DMS53 treated with DMSO at 0.1 percent for 48 hours (cell line): ENCODE measurements at regions not wholly inside any gene's neighbourhood (a gene's known extent, or its start where the extent isn't known, plus 50 kb on each side); places are given as distances from the start of the nearest gene placed in this dataset.
"Not testable (repeated sequence)": the region's sequence is repeated elsewhere in the genome, so short reads cannot be mapped to it uniquely, and the experiment has no call there.

Experiments used
- DNase-seq: peaks from one replicate; lab custom pipeline; 2025; ENCODE audit not compliant: unreplicated experiment; lab: John Stamatoyannopoulos, UW

- DNase-seq, result not testable (repeated sequence)
Measured at GRCh38 chr2:94576486-94576885, 294.7 kb upstream of the TEKT4 start.

DNA sequence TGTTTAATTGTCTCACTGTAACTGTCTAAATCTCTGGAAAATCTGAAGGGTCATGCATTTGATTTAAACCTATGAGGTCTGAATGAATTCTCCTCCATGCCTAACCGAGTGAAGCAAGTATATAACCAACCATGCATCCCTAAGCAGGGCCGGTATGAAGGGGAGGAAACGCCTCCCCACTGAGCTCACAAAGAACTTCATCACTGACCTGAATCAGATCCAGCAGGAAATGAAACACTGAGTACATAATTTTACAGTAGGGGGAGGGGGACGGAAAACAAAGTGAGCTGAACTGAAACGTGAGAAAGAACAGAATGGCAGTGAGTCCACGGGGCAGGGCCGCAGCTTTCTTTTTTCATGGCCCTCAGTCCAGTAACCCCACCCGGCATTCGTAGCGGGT lies 294.1 kb upstream of the TEKT4 start:
- DNase-seq, result peak; percentile 20

- DNase-seq, result not testable (repeated sequence)
Measured at GRCh38 chr2:94579221-94579620, 292.0 kb upstream of the TEKT4 start.

DNA sequence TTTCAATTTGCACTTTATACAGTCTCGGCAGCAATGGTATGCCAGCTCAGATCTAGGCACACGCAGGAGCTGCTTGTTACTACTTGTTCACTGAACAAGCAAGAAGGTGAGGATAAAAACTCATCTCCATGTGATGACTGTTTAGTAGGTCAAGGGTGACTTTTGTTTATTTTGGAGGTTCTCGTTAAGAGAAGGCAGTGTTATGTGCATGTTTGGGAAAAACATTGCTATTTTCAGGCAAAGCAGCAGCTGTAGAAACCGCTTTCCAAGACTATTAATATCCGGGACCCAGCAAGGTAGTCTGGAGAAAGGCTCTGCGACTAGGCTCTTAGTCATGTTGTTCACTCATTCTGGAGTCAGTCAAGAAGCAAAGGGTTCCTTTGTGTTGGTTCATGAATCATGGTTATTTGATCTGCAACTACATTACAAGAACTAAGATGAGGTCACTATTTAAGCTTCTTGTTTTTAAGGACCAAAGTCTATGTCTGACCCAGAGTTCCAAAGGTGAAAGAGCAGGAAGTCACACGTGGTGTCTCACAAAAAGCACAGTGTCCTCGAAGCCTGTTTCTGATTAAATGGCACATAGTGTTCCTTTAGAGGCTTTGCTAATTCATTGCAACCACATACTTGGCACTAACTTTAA lies 288.0 kb upstream of the TEKT4 start:
- not testable (repeated sequence) for DNase-seq

- DNase-seq, result not testable (repeated sequence)
Measured at GRCh38 chr2:94584569-94584968, 286.7 kb upstream of the TEKT4 start.

DNA sequence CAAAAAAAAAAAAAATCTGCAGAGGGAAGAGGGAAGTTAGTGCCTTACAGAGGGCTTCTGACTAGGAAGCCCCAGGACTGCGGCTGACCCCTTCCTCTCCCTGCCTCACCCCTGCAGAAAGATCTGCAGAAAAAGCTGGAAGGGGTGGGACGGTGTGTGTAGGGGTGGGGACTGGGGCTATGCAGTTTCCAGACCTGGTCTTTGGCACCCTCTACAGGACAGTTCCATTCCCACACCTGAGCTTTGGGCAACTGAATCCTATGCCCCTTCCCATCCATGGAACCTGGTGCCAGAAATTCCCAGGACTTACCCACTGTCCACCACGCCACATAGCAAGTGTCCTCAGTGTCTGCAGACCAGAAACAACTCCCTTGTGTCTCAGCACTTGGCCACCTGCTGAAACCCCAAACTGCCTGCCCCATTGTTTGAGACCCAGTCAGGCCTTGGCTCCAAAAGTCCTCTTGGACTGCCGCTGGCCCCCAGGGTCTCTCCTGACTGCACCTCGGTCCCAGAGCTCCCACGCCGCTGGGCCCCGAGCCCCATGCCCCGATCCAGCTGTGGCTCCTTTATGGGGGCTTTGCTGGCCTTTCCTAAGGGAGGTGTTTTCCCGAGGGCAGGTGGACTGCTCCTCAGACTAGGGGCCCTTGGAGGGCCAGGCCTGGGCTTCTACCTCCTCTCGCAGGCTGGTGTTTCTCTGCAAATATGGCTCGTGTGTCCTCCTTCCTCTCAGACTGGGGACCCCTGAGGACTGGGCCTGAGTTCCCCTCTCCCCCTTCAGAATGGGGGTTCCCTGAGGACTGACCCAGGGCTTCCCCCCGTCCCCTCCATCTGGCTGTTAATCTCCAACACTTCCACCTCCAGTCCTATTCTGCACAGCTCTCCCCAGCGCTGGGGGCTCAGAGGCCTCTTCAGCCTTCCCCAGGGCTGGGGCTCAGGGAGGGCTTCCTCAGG lies 284.9 kb upstream of the TEKT4 start:
- not testable (repeated sequence) for DNase-seq

DNA sequence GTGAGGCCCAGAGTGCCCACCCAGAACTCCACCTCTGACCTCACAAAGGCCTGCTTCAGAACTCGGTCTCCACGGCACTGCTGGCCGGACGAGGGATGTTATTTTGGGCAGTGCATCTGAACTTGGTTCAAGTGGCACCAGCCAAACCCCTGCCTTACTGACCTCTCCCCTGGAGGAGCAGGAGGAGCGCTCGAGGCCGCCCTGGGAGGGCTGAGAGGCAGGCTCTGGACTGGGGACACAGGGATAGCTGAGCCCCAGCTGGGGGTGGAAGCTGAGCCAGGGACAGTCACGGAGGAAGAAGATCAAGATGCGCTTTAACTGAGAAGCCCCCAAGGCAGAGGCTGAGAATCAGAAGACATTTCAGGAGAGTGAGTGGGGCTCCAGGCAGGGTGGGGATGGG lies 284.2 kb upstream of the TEKT4 start:
- DNase-seq, result not testable (repeated sequence)

- peak; percentile 51 for DNase-seq
Measured at GRCh38 chr2:94594019-94594836, 277.0 kb upstream of the TEKT4 start.

- not testable (repeated sequence) for DNase-seq
Measured at GRCh38 chr2:94595956-94596355, 275.3 kb upstream of the TEKT4 start.

DNA sequence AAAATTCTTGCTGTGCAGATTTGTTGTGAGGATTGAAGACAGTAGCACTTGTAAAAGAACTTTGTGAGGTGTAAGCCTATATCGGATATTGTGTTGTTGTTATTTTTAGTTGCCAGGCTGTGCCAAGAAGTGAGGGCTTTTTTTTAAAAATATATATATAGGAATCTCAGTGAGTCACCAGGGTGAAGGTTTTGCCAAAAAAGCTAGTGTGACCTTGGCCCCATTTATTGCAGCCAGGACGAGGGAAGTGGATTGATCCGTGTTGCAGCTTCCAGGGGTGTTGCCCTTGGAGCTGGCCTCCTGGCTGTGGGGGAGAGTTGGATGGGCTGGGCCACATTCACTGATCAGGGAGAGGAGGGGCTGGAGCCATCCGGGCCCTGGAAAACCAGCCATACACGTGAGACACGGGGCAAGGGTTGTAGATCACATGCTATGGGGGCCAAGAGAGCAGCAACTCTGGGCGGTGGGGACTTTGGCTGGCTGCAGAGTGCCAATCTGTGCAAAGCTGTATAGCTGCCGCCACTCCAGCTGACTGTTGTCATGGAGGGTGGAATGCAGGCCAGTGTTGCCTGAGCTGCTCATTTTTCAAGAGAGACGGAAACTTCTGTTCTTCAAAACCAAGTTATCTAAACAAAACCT lies 273.0 kb upstream of the TEKT4 start:
- not testable (repeated sequence) for DNase-seq

GRCh38 chr2:94600929-94601328 lies 270.3 kb upstream of the TEKT4 start:
- not testable (repeated sequence) for DNase-seq

DNA sequence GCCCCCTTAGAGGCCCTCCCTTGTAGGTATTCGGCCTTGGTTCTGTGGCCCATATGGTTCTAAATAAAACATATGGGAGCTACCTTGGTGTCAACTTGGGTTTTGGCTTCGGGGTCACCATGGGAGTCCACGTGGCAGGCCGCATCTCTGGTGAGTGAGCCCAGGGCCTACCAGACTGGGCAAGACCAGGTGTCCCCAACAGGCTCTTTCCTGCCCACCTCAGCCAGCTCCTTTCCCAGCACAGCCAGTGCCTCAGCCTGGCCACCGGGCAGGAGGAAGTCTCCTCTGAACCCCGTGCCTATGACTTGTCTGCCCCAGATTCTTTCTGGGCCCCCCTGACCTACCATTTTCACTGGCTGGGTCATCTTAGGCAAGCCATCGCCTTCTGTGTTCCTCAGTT lies 268.8 kb upstream of the TEKT4 start:
- no peak for DNase-seq

DNA sequence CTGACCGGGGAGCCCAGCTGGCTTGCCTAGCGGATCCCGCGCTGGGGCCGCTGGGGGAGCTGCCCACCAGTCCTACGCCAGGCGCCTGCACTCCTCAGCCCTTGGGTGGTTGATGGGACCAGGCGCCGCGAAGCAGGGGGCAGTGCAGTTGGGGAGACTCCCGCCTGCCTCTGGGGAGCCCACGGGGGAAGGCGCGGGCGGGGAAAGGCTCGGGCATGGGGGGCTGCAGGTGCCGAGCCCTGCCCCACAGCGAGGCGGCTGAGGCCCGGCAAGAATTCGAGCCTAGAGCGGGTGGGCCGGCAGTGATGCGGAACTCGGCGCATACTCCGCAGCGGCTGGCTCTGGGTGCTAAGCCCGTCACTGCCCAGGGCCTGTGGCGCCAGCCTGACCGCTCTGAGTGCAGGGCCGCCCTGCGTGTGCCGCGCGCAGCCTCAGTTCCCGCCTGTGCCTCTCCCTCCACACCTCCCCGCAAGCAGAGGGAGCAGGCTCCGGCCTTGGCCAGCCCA lies 249.1 kb upstream of the TEKT4 start:
- DNase-seq, result no peak

- not testable (repeated sequence) for DNase-seq
Measured at GRCh38 chr2:94628953-94629352, 242.3 kb upstream of the TEKT4 start.

- DNase-seq, result not testable (repeated sequence)
Measured at GRCh38 chr2:94641397-94641796, 229.8 kb upstream of the TEKT4 start.

GRCh38 chr2:94652131-94652530 lies 219.1 kb upstream of the TEKT4 start:
- peak; percentile 12 for DNase-seq

- peak; percentile 4 for DNase-seq
Measured at GRCh38 chr2:94669858-94670257, 201.4 kb upstream of the TEKT4 start.

DNA sequence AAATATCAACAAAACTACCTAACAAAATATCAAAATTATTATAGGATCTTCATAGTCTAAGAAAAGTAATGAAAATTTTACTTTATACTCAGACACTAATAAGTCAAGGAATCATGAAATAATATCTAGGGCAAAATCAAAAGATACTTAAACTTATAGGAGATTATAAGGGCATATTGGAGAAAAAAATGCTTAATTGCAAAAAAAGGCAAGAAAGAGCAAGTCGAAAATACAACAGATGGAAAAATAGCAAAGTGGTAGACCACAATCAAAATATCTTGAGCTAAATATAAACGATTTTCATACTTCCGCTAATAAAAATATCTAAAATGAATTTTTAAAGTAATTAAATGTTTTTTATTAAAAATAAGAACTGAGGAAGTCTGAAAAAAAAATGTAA lies 177.0 kb upstream of the TEKT4 start:
- not testable (repeated sequence) for DNase-seq

DNA sequence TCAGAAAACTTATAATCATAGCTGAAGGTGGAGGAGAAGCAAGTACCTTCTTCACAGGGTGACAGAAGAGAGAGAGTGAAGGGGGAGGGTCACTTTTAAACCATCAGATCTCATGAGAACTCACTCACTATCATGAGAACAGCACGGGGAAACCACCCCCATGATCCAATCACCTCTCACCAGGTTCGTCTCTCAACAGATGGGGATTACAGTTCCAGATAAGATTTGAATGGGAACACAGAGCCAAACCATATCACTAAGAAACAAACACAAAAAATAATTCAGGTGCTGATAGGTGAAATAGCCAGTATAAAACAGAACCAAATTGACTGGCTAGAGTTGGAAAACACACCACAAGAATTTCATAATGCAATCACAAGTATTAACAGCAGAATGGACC lies 162.2 kb upstream of the TEKT4 start:
- not testable (repeated sequence) for DNase-seq

GRCh38 chr2:94725543-94725942 lies 145.7 kb upstream of the TEKT4 start:
- no peak for DNase-seq

DNA sequence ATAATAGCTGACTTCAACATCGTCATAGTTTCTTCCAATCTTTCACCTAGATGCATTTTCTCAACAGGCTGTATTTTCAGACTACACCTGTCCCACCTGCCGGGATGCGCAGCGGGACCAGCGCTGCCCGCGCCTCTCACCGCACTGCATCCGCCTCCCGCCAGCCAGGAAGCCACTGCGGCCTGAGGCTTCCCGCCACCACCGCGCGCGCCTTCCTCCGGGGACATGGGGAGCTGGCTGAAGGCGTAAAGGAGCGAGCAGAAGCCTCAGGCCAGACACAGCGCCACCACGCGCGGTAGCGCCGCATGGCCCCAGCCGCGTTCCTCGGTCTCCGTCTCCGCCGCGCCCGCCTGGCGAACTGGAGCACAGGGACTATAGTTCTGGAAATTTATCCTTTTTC lies 135.7 kb upstream of the TEKT4 start:
- DNase-seq, result peak; percentile 32
